WTC11 (cell line): ENCODE measurements at regions not wholly inside any gene's neighbourhood (a gene's known extent, or its start where the extent isn't known, plus 50 kb on each side); places are given as distances from the start of the nearest gene placed in this dataset.

ENCODE experiments used
- ATF2 ChIP-seq: sonication (generic); formaldehyde crosslinking; IDR thresholded peaks from 2 replicates; pipeline ENCODE4 v1.8.1; 2022; ENCODE audit warnings: low read depth, missing genetic modification reagents, borderline replicate concordance
- CTCF ChIP-seq: fragments of 200-600 bp; IDR thresholded peaks from 2 replicates; pipeline ENCODE4 v1.8.0; 2022; ENCODE audit warnings: antibody characterized with exemption
- GTF2I ChIP-seq: fragments of 250-450 bp; sonication (Bioruptor Pico); conservative IDR thresholded peaks from 2 replicates; pipeline ENCODE4 v1.4.0; 2021; ENCODE audit warnings: mild to moderate bottlenecking
- KAT7 ChIP-seq: sonication (generic); formaldehyde crosslinking; IDR thresholded peaks from 2 replicates; pipeline ENCODE4 v1.8.1; 2023; ENCODE audit warnings: missing genetic modification reagents, mild to moderate bottlenecking, borderline replicate concordance
- MAX ChIP-seq: sonication (generic); formaldehyde crosslinking; IDR thresholded peaks from 2 replicates; pipeline ENCODE4 v1.8.0; 2022; ENCODE audit warnings: mild to moderate bottlenecking, missing genetic modification reagents
- NR3C1 ChIP-seq: sonication (generic); formaldehyde crosslinking; conservative IDR thresholded peaks from 2 replicates; pipeline ENCODE4 v1.8.1; 2023; ENCODE audit warnings: low read depth, mild to moderate bottlenecking, missing genetic modification reagents

- TF ChIP-seq ATF2 (CRISPR knock-in tag) (no peak), GTF2I (CRISPR knock-in tag) (no peak), MAX (CRISPR knock-in tag) (no peak), CTCF (no peak), KAT7 (CRISPR knock-in tag) (no peak), NR3C1 (CRISPR knock-in tag) (no peak)
Measured at GRCh38 chr7:86453454-86453853, 190.3 kb upstream of the GRM3 start.
